ENCODE measurements at regions not wholly inside any gene's neighbourhood (a gene's known extent, or its start where the extent isn't known, plus 50 kb on each side); places are given as distances from the start of the nearest gene placed in this dataset.

- DNase-seq (no peak), ATAC-seq (no peak)
- intact Hi-C loops (cut with DNase I, micrococcal nuclease), result no loop called here
- H3K36me3 ChIP-seq (ENCODE audit: low read depth), result no peaks in the 10 kb centered on the region
- H3K9me3 ChIP-seq, result peaks cover 27% of the 10 kb centered on the region
- no peak overlapping the region for H3K4me3 ChIP-seq
- H3K4me1 ChIP-seq (ENCODE audit: low read depth), result no peaks in the 10 kb centered on the region
- TF ChIP-seq CTCF (IDR thresholded peaks at IDR 0.05), result no peak
Observed at GRCh38 chr13:64000321-64000720, 2584.7 kb upstream of the PCDH20 start.

- no peak overlapping the region for H3K4me3 ChIP-seq
- TF ChIP-seq CTCF (IDR thresholded peaks at IDR 0.05), result no peak
- ATAC-seq (no peak), DNase-seq (no peak)
- H3K4me1 ChIP-seq (ENCODE audit: low read depth), result no peaks in the 10 kb centered on the region
- intact Hi-C loops (cut with DNase I, micrococcal nuclease), result no loop called here
- H3K36me3 ChIP-seq (ENCODE audit: low read depth), result no peaks in the 10 kb centered on the region
- peaks cover 29% of the 10 kb centered on the region for H3K9me3 ChIP-seq
Observed at GRCh38 chr13:63999614-64000305, 2584.1 kb upstream of the PCDH20 start.

- Histone ChIP-seq H3K4me1 (ENCODE audit: low read depth) (no peaks in the 10 kb centered on the region), H3K36me3 (ENCODE audit: low read depth) (no peaks in the 10 kb centered on the region), H3K9me3 (peaks cover 23% of the 10 kb centered on the region), H3K4me3 (no peak overlapping the region)
- intact Hi-C loops (cut with DNase I, micrococcal nuclease), result no loop called here
- TF ChIP-seq CTCF (IDR thresholded peaks at IDR 0.05), result no peak
- ATAC-seq (no peak), DNase-seq (no peak)
Observed at GRCh38 chr13:63983366-63983765, 2567.7 kb upstream of the PCDH20 start.

- TF ChIP-seq CTCF (IDR thresholded peaks at IDR 0.05), result no peak
- no peak for DNase-seq
- no peak overlapping the region for H3K4me3 ChIP-seq
- intact Hi-C loops (cut with DNase I, micrococcal nuclease), result no loop called here
- ATAC-seq, result no peak
- H3K36me3 ChIP-seq (ENCODE audit: low read depth), result no peaks in the 10 kb centered on the region
- peaks cover 39% of the 10 kb centered on the region for H3K9me3 ChIP-seq
- H3K4me1 ChIP-seq (ENCODE audit: low read depth), result no peaks in the 10 kb centered on the region
Observed at GRCh38 chr13:63979951-63980350, 2564.3 kb upstream of the PCDH20 start.

GRCh38 chr13:63972328-63972727 is 2556.7 kb upstream of the PCDH20 start:
- no peak for DNase-seq
- ATAC-seq, result no peak
- no peak for TF ChIP-seq CTCF (IDR thresholded peaks at IDR 0.05)
- intact Hi-C loops (cut with DNase I, micrococcal nuclease), result no loop called here
- no peak overlapping the region for H3K4me3 ChIP-seq
- peaks cover 40% of the 10 kb centered on the region for H3K9me3 ChIP-seq
- H3K36me3 ChIP-seq (ENCODE audit: low read depth), result no peaks in the 10 kb centered on the region
- H3K4me1 ChIP-seq (ENCODE audit: low read depth), result no peaks in the 10 kb centered on the region

GRCh38 chr13:63954683-63955082 is 2539.0 kb upstream of the PCDH20 start:
- intact Hi-C loops (cut with DNase I, micrococcal nuclease), result no loop called here
- TF ChIP-seq CTCF (IDR thresholded peaks at IDR 0.05), result no peak
- Histone ChIP-seq H3K36me3 (ENCODE audit: low read depth) (no peaks in the 10 kb centered on the region), H3K4me3 (no peak overlapping the region), H3K4me1 (ENCODE audit: low read depth) (no peaks in the 10 kb centered on the region), H3K9me3 (peaks cover 47% of the 10 kb centered on the region)
- DNase-seq (no peak), ATAC-seq (no peak)

Data from mucosa of descending colon (tissue), 3 donors.